GM19240 (cell line): ENCODE measurements at regions not wholly inside any gene's neighbourhood (a gene's known extent, or its start where the extent isn't known, plus 50 kb on each side); places are given as distances from the start of the nearest gene placed in this dataset.

ENCODE experiments used
- DNase-seq: peaks from one replicate; pipeline ENCODE4 v3.0.0; 2011; ENCODE audit warnings: low spot score; ENCODE audit not compliant: insufficient read length

- DNase-seq = no peak
These were observed 502.9 kb downstream of the SHQ1 start for GRCh38 chr3:72345237-72345878.

GRCh38 chr3:72344647-72345046, 503.6 kb downstream of the SHQ1 start:
- DNase-seq = no peak

GRCh38 chr3:72344236-72344635, 504.0 kb downstream of the SHQ1 start:
- DNase-seq = no peak

- DNase-seq = no peak
These were observed 505.2 kb downstream of the SHQ1 start for GRCh38 chr3:72343078-72343477.

- DNase-seq = no peak
These were observed 505.8 kb downstream of the SHQ1 start for GRCh38 chr3:72342450-72342849.

GRCh38 chr3:72341920-72342319, 506.3 kb downstream of the SHQ1 start:
- no peak for DNase-seq

- DNase-seq = no peak
These were observed 506.9 kb downstream of the SHQ1 start for GRCh38 chr3:72341380-72341770.

GRCh38 chr3:72340476-72341379, 507.5 kb downstream of the SHQ1 start:
- DNase-seq = no peak

GRCh38 chr3:72340056-72340455, 508.2 kb downstream of the SHQ1 start:
- DNase-seq = no peak

GRCh38 chr3:72339670-72340030, 508.6 kb downstream of the SHQ1 start:
- no peak for DNase-seq

- no peak for DNase-seq
These were observed 509.1 kb downstream of the SHQ1 start for GRCh38 chr3:72338942-72339669.

GRCh38 chr3:72338082-72338941, 509.9 kb downstream of the SHQ1 start:
- DNase-seq = no peak

- DNase-seq = no peak
These were observed 510.8 kb downstream of the SHQ1 start for GRCh38 chr3:72337480-72337855.

GRCh38 chr3:72336821-72337479, 511.3 kb downstream of the SHQ1 start:
- DNase-seq = no peak

- DNase-seq = no peak
These were observed 512.1 kb downstream of the SHQ1 start for GRCh38 chr3:72336114-72336651.

GRCh38 chr3:72335458-72336095, 512.7 kb downstream of the SHQ1 start:
- DNase-seq = no peak

GRCh38 chr3:72334681-72335457, 513.4 kb downstream of the SHQ1 start:
- DNase-seq = no peak

- DNase-seq = no peak
These were observed 515.6 kb downstream of the SHQ1 start for GRCh38 chr3:72332689-72333088.

- DNase-seq = no peak
These were observed 516.2 kb downstream of the SHQ1 start for GRCh38 chr3:72332036-72332435.
